Mucosa of rectum (tissue), 2 donors: ENCODE measurements at regions not wholly inside any gene's neighbourhood (a gene's known extent, or its start where the extent isn't known, plus 50 kb on each side); places are given as distances from the start of the nearest gene placed in this dataset.
A peak's percentile ranks its signal among the peaks of the same experiment; 100 is the strongest.

ENCODE experiments used
- H3K27ac ChIP-seq, 2 donors: one replicate each; pipeline ENCODE4 v1.7.0; 2013; ENCODE audit warnings: inconsistent platforms in 2 of 2, low read depth in 2 of 2, low read length in 2 of 2
- H3K27me3 ChIP-seq, 2 donors: one replicate each; pipeline ENCODE4 v1.7.0; 2013; ENCODE audit warnings: low read length in 2 of 2; ENCODE audit not compliant: control insufficient read depth in 2 of 2, insufficient read depth in 2 of 2
- H3K36me3 ChIP-seq, 2 donors: one replicate each; pipeline ENCODE4 v1.7.0; 2013; ENCODE audit warnings: low read length in 2 of 2; ENCODE audit not compliant: control insufficient read depth in 2 of 2, insufficient read depth in 2 of 2
- H3K4me1 ChIP-seq, 2 donors: one replicate each; pipeline ENCODE4 v1.7.0; 2013; ENCODE audit warnings: low read length in 2 of 2, mild to moderate bottlenecking in 1 of 2; ENCODE audit not compliant: control insufficient read depth in 2 of 2, insufficient read depth in 2 of 2
- H3K4me3 ChIP-seq, 2 donors: one replicate each; pipeline ENCODE4 v1.7.0; 2013; ENCODE audit warnings: low read length in 2 of 2
- H3K9ac ChIP-seq, 2 donors: one replicate each; pipeline ENCODE4 v1.7.0; 2013; ENCODE audit warnings: low read length in 2 of 2, low read depth in 1 of 2, mild to moderate bottlenecking in 1 of 2
- H3K9me3 ChIP-seq, 2 donors: one replicate each; pipeline ENCODE4 v1.7.0; 2013; ENCODE audit warnings: low read length in 2 of 2; ENCODE audit not compliant: control insufficient read depth in 2 of 2
- donor health status: healthy.
- donor health status: Normal muscosa, but diverticular disease.

DNA sequence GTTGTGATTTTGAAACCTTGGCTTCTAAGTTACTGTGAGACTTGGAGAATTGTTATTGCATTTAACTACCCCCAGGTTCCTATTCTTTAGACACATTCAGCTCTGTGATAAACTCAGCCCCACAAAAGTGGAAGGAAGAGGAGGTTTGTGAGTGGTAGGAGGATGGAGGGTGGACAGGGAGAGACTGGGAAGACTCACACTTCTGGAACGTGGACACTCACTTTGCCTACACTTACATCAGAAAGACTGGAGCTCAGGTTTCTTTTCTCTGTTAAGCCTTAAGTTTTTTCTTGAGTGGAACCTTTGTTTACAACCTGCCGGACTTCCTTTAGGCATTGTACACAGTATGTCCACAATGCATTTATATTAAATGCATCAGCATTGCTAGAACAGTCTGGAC is 99.0 kb downstream of the AREG start:
- Histone ChIP-seq H3K4me3 (no peak overlapping the region), H3K27me3 (no peaks in the 10 kb centered on the region), H3K9me3 (no peaks in the 10 kb centered on the region), H3K36me3 (no peaks in the 10 kb centered on the region), H3K9ac (peak overlapping the region in 1 of 2 donors; percentile 36), H3K27ac (peak overlapping the region; percentile 59 to 78), H3K4me1 (peaks cover 18 to 46% of the 10 kb centered on the region in 2 donors)

GRCh38 chr4:74544655-74545361 is 99.9 kb downstream of the AREG start:
- Histone ChIP-seq H3K27me3 (no peaks in the 10 kb centered on the region), H3K9me3 (no peaks in the 10 kb centered on the region), H3K36me3 (no peaks in the 10 kb centered on the region), H3K27ac (peak overlapping the region; percentile 66 to 78), H3K4me1 (peaks cover 12 to 41% of the 10 kb centered on the region in 2 donors), H3K4me3 (no peak overlapping the region), H3K9ac (peak overlapping the region in 1 of 2 donors; percentile 36)

DNA sequence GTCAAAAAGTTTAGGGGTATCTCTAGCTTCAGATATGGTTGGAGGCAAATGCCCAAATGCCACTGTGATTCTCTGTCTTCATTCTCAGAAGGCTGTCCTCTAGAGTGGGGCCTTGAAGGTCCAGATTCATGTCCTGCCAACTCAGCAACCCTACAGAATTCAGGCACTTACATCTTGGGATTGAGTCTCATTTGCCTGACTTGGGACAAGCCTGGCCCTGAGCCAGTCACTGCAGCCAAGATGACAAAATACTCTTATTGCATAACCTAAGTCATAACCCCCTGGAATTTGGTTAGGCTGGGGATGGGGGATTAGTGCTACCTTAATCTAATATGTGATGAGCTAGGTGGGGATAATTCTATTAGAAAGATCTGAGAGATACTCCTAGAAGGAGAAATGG is 100.5 kb downstream of the AREG start:
- H3K4me3 ChIP-seq, result no peak overlapping the region
- no peaks in the 10 kb centered on the region for H3K36me3 ChIP-seq
- no peaks in the 10 kb centered on the region for H3K9me3 ChIP-seq
- peaks cover 12 to 41% of the 10 kb centered on the region in 2 donors for H3K4me1 ChIP-seq
- H3K9ac ChIP-seq, result no peak overlapping the region
- H3K27ac ChIP-seq, result peak overlapping the region; percentile 66 to 78
- H3K27me3 ChIP-seq, result no peaks in the 10 kb centered on the region

- Histone ChIP-seq H3K36me3 (no peaks in the 10 kb centered on the region), H3K27me3 (no peaks in the 10 kb centered on the region), H3K4me1 (peaks cover 12 to 40% of the 10 kb centered on the region in 2 donors), H3K27ac (no peak overlapping the region), H3K9ac (no peak overlapping the region), H3K9me3 (no peaks in the 10 kb centered on the region), H3K4me3 (no peak overlapping the region)
Observed at GRCh38 chr4:74546057-74546456, 101.1 kb downstream of the AREG start.

DNA sequence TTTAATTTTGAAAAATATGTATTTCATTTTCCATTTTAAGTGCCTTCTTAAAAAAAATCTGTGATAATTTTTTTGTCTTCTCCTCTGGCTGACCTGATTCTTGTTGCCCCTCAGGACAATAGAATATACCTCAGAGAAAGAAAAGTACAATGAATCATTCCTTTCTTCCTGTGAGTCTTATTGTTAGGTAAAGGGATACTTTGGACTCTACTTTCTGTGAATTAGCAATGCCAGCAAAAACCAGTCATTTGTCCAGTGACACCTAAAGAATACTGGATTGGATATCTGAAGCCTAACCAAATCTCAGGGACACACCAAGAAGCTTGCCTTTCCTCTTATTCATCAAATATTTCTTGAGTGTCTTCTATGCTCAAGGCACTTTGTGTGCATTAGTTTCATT is 102.1 kb downstream of the AREG start:
- H3K4me3 ChIP-seq, result no peak overlapping the region
- H3K36me3 ChIP-seq, result no peaks in the 10 kb centered on the region
- peaks cover 12 to 31% of the 10 kb centered on the region in 2 donors for H3K4me1 ChIP-seq
- no peaks in the 10 kb centered on the region for H3K27me3 ChIP-seq
- no peaks in the 10 kb centered on the region for H3K9me3 ChIP-seq
- H3K9ac ChIP-seq, result no peak overlapping the region
- no peak overlapping the region for H3K27ac ChIP-seq

DNA sequence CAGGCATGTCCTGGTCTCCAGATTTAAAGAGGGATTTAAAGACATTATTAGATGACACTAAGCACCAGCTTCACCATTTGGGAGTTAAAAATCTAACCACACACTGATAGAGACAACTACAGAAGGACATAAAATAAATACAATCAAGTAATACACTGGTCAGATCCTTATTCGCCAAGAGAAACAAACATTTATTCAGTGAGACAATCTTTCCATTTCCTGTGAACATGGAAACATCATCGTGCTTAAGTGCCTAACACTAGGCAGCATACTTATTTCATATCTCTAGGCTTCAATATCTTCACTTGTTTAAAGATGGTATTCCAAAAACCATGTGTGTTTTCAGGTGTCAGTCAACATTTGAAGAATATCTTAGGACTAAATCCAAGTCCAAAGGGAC is 103.6 kb downstream of the AREG start:
- no peak overlapping the region for H3K4me3 ChIP-seq
- no peaks in the 10 kb centered on the region for H3K27me3 ChIP-seq
- H3K9ac ChIP-seq, result no peak overlapping the region
- H3K4me1 ChIP-seq, result peaks cover 7 to 19% of the 10 kb centered on the region in 2 donors
- H3K36me3 ChIP-seq, result no peaks in the 10 kb centered on the region
- H3K27ac ChIP-seq, result no peak overlapping the region
- no peaks in the 10 kb centered on the region for H3K9me3 ChIP-seq

GRCh38 chr4:74549936-74550335 is 105.0 kb downstream of the AREG start:
- Histone ChIP-seq H3K4me1 (peaks cover 0 to 6% of the 10 kb centered on the region in 2 donors), H3K4me3 (no peak overlapping the region), H3K9me3 (no peaks in the 10 kb centered on the region), H3K9ac (no peak overlapping the region), H3K27ac (no peak overlapping the region), H3K36me3 (no peaks in the 10 kb centered on the region), H3K27me3 (no peaks in the 10 kb centered on the region)

GRCh38 chr4:74555231-74555630 is 110.3 kb downstream of the AREG start:
- H3K9me3 ChIP-seq, result peaks cover 0 to 3% of the 10 kb centered on the region in 2 donors
- no peaks in the 10 kb centered on the region for H3K36me3 ChIP-seq
- H3K27ac ChIP-seq, result no peak overlapping the region
- H3K27me3 ChIP-seq, result no peaks in the 10 kb centered on the region
- H3K4me3 ChIP-seq, result no peak overlapping the region
- no peaks in the 10 kb centered on the region for H3K4me1 ChIP-seq
- H3K9ac ChIP-seq, result no peak overlapping the region

GRCh38 chr4:74555843-74556242 is 110.9 kb downstream of the AREG start:
- H3K4me3 ChIP-seq, result no peak overlapping the region
- no peak overlapping the region for H3K9ac ChIP-seq
- H3K27ac ChIP-seq, result no peak overlapping the region
- no peaks in the 10 kb centered on the region for H3K36me3 ChIP-seq
- H3K4me1 ChIP-seq, result no peaks in the 10 kb centered on the region
- peaks cover 0 to 3% of the 10 kb centered on the region in 2 donors for H3K9me3 ChIP-seq
- H3K27me3 ChIP-seq, result no peaks in the 10 kb centered on the region

DNA sequence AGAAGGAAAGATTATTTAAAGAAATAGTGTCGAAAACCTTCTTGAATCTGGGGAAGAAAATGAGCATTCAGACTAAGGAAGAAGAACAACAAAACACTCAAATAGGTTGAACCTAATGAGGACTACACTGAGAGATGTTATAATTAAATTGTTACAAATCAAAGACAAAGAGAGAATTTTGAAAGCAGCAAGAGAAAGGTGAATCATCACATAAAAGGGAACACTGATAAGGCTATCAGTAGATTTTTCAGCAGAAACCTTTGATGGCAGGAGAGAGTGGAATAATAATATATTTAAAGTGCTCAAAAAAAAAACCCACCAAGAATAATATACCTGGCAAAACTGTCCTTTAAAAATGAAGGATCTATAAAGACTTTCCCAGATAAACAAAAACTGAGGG is 114.9 kb downstream of the AREG start:
- H3K4me1 ChIP-seq, result no peaks in the 10 kb centered on the region
- H3K4me3 ChIP-seq, result no peak overlapping the region
- H3K27ac ChIP-seq, result no peak overlapping the region
- H3K9me3 ChIP-seq, result peaks cover 0 to 3% of the 10 kb centered on the region in 2 donors
- no peaks in the 10 kb centered on the region for H3K27me3 ChIP-seq
- H3K9ac ChIP-seq, result no peak overlapping the region
- H3K36me3 ChIP-seq, result no peaks in the 10 kb centered on the region
